Type B pancreatic cell (in vitro differentiated cells): ENCODE measurements at regions not wholly inside any gene's neighbourhood (a gene's known extent, or its start where the extent isn't known, plus 50 kb on each side); places are given as distances from the start of the nearest gene placed in this dataset.
"Not testable (repeated sequence)": the region's sequence is repeated elsewhere in the genome, so short reads cannot be mapped to it uniquely, and the experiment has no call there.

Experiments
- DNase-seq: peaks from one replicate; pipeline ENCODE4 v3.0.0; 2021; ENCODE audit warnings: mixed read lengths; ENCODE audit not compliant: unreplicated experiment; ENCODE audit errors: extremely low spot score
- H3K27ac Mint-ChIP-seq: 2 replicates; pipeline ENCODE4 v1.8.0; 2021; ENCODE audit warnings: mild to moderate bottlenecking, mixed read lengths
- H3K27me3 Mint-ChIP-seq: 2 replicates; pipeline ENCODE4 v1.8.0; 2021; ENCODE audit warnings: mixed read lengths
- H3K36me3 Mint-ChIP-seq: 2 replicates; pipeline ENCODE4 v1.8.0; 2021; ENCODE audit warnings: mixed read lengths
- H3K4me1 Mint-ChIP-seq: one replicate; pipeline ENCODE4 v1.8.0; 2021; ENCODE audit warnings: mixed read lengths; ENCODE audit not compliant: unreplicated experiment
- H3K4me3 Mint-ChIP-seq: 2 replicates; pipeline ENCODE4 v1.8.0; 2021; ENCODE audit warnings: mild to moderate bottlenecking, mixed read lengths
- H3K9me3 Mint-ChIP-seq: 2 replicates; pipeline ENCODE4 v1.8.0; 2021; ENCODE audit warnings: mixed read lengths
- CTCF ChIP-seq: fragments of 200-600 bp; sonication (generic); conservative IDR thresholded peaks from 2 replicates; pipeline ENCODE4 v1.5.0; 2021; ENCODE audit warnings: antibody characterized with exemption, mild to moderate bottlenecking

GRCh38 chr4:125235971-125236370, 78.8 kb upstream of the FAT4 start:
- TF ChIP-seq CTCF: no peak
- no peaks in the 10 kb centered on the region for H3K36me3 Mint-ChIP-seq
- no peaks in the 10 kb centered on the region for H3K9me3 Mint-ChIP-seq
- no peaks in the 10 kb centered on the region for H3K4me1 Mint-ChIP-seq
- DNase-seq: no peak
- no peak overlapping the region for H3K27ac Mint-ChIP-seq
- H3K4me3 Mint-ChIP-seq: no peak overlapping the region
- no peaks in the 10 kb centered on the region for H3K27me3 Mint-ChIP-seq

GRCh38 chr4:125231661-125232060, 83.1 kb upstream of the FAT4 start:
- no peak for DNase-seq
- peaks cover 4% of the 10 kb centered on the region for H3K9me3 Mint-ChIP-seq
- no peaks in the 10 kb centered on the region for H3K4me1 Mint-ChIP-seq
- no peaks in the 10 kb centered on the region for H3K36me3 Mint-ChIP-seq
- TF ChIP-seq CTCF: no peak
- H3K27me3 Mint-ChIP-seq: no peaks in the 10 kb centered on the region
- no peak overlapping the region for H3K27ac Mint-ChIP-seq
- H3K4me3 Mint-ChIP-seq: no peak overlapping the region

- no peaks in the 10 kb centered on the region for H3K36me3 Mint-ChIP-seq
- no peak overlapping the region for H3K27ac Mint-ChIP-seq
- H3K9me3 Mint-ChIP-seq: peaks cover 4% of the 10 kb centered on the region
- DNase-seq: no peak
- H3K4me1 Mint-ChIP-seq: no peaks in the 10 kb centered on the region
- H3K27me3 Mint-ChIP-seq: no peaks in the 10 kb centered on the region
- no peak for TF ChIP-seq CTCF
- H3K4me3 Mint-ChIP-seq: no peak overlapping the region
Observed at GRCh38 chr4:125229596-125230058, 85.1 kb upstream of the FAT4 start.

- Mint-ChIP-seq H3K27ac (no peak overlapping the region), H3K27me3 (no peaks in the 10 kb centered on the region), H3K4me1 (no peaks in the 10 kb centered on the region), H3K4me3 (no peak overlapping the region), H3K36me3 (no peaks in the 10 kb centered on the region), H3K9me3 (peaks cover 4% of the 10 kb centered on the region)
- DNase-seq: no peak
- no peak for TF ChIP-seq CTCF
Observed at GRCh38 chr4:125225806-125226205, 88.9 kb upstream of the FAT4 start.

- H3K36me3 Mint-ChIP-seq: no peaks in the 10 kb centered on the region
- H3K4me3 Mint-ChIP-seq: no peak overlapping the region
- no peak for TF ChIP-seq CTCF
- no peaks in the 10 kb centered on the region for H3K27me3 Mint-ChIP-seq
- H3K4me1 Mint-ChIP-seq: no peaks in the 10 kb centered on the region
- H3K27ac Mint-ChIP-seq: no peak overlapping the region
- peaks cover 17% of the 10 kb centered on the region for H3K9me3 Mint-ChIP-seq
- no peak for DNase-seq
Observed at GRCh38 chr4:125200556-125200955, 114.2 kb upstream of the FAT4 start.

- no peak for TF ChIP-seq CTCF
- Mint-ChIP-seq H3K4me1 (no peaks in the 10 kb centered on the region), H3K4me3 (no peak overlapping the region), H3K27ac (no peak overlapping the region), H3K36me3 (no peaks in the 10 kb centered on the region), H3K9me3 (peaks cover 13% of the 10 kb centered on the region), H3K27me3 (no peaks in the 10 kb centered on the region)
- no peak for DNase-seq
Observed at GRCh38 chr4:125198916-125199315, 115.8 kb upstream of the FAT4 start.

- not testable (repeated sequence) for H3K27me3 Mint-ChIP-seq, H3K4me3 Mint-ChIP-seq, DNase-seq, H3K27ac Mint-ChIP-seq, H3K9me3 Mint-ChIP-seq, H3K36me3 Mint-ChIP-seq, H3K4me1 Mint-ChIP-seq
Observed at GRCh38 chr4:125191874-125192459, 122.8 kb upstream of the FAT4 start.
